Epithelial cell of esophagus (primary cell): ENCODE measurements at regions not wholly inside any gene's neighbourhood (a gene's known extent, or its start where the extent isn't known, plus 50 kb on each side); places are given as distances from the start of the nearest gene placed in this dataset.

Experiments used
- DNase-seq: peaks from one replicate; pipeline ENCODE4 v3.0.0; 2010; ENCODE audit warnings: low read depth
- H3K4me3 ChIP-seq: 2 replicates; pipeline ENCODE4 v1.5.1; 2011; ENCODE audit warnings: mild to moderate bottlenecking, low read length, control low read depth
- TF ChIP-seq, protein P1 (sequence below): IDR thresholded peaks from 2 replicates; pipeline ENCODE4 v1.5.1; 2011; ENCODE audit warnings: low read depth, mild to moderate bottlenecking, low read length, control low read depth, inconsistent platforms; ENCODE audit not compliant: insufficient read depth; ENCODE audit errors: missing control alignments

DNA sequence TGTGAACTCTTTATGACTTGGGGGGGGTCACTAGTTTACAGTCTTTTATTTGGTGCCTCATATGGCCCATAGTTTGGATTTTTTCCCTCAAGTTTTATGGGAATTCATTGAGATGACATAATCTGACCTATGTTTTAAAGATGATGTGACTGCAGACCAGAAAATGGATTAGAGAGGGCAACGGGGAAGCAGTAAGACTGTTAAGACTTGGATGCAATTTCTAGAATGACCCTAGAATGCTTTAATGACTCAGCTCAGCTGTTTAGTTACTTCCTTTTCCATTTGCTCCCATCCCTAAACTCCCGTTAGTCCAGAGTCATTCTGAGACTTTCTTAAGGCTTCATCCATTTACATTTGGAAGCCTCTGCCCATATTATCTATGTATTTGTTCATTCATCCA, 59.9 kb upstream of the PDGFRA start:
- no peak overlapping the region for H3K4me3 ChIP-seq
- TF ChIP-seq, protein P1, sequence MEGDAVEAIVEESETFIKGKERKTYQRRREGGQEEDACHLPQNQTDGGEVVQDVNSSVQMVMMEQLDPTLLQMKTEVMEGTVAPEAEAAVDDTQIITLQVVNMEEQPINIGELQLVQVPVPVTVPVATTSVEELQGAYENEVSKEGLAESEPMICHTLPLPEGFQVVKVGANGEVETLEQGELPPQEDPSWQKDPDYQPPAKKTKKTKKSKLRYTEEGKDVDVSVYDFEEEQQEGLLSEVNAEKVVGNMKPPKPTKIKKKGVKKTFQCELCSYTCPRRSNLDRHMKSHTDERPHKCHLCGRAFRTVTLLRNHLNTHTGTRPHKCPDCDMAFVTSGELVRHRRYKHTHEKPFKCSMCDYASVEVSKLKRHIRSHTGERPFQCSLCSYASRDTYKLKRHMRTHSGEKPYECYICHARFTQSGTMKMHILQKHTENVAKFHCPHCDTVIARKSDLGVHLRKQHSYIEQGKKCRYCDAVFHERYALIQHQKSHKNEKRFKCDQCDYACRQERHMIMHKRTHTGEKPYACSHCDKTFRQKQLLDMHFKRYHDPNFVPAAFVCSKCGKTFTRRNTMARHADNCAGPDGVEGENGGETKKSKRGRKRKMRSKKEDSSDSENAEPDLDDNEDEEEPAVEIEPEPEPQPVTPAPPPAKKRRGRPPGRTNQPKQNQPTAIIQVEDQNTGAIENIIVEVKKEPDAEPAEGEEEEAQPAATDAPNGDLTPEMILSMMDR: no peak
- DNase-seq: no peak

DNA sequence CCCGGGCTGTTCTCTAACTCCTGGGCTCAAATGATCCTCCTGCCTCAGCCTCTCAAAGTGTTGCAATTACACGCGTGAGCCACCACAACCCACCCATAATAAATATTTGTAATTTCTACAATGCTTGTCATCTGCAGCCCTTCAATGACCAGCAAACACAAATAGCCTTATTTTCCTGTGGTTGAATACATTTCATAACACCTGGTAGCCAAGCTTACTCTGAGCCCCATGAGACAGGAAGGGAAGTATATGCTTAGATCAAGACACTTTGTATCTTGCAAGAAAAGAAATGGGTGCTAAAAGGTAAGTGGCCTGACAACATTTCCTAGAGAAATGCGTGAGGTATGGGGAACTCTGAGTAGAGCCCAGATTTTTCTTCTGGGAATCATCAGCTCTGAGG, 56.9 kb upstream of the PDGFRA start:
- TF ChIP-seq, protein P1: no peak
- no peak overlapping the region for H3K4me3 ChIP-seq
- no peak for DNase-seq

- no peak overlapping the region for H3K4me3 ChIP-seq
- TF ChIP-seq, protein P1: no peak
- no peak for DNase-seq
Observed at GRCh38 chr4:54173281-54173912, 55.7 kb upstream of the PDGFRA start.

DNA sequence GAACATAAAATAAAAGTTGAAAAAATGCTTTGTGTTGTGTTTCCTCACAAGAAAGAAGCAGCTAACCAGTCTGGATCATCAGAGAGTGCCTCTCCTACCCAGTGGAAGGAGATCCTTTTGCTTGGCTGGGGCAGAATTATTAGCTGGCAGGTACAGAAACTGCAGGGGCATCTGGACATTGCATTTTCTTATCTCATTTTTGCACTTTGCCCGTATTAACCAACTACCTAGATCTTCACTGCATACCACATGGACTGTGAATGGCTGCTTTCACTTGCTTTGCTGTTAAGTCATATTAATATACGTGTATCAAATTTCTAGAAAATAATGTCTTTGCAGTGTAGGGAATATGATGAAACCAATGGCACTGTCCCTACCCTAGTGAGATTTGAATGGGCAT, 52.9 kb upstream of the PDGFRA start:
- no peak overlapping the region for H3K4me3 ChIP-seq
- TF ChIP-seq, protein P1: no peak

More for the DNA sequence above, 52.9 kb upstream of the PDGFRA start:
- no peak for DNase-seq
